Neuronal stem cell (in vitro differentiated cells): ENCODE measurements at regions not wholly inside any gene's neighbourhood (a gene's known extent, or its start where the extent isn't known, plus 50 kb on each side); places are given as distances from the start of the nearest gene placed in this dataset.
"Not testable (repeated sequence)": the region's sequence is repeated elsewhere in the genome, so short reads cannot be mapped to it uniquely, and the experiment has no call there.

Source experiments
- DNase-seq: peaks from one replicate; pipeline ENCODE4 v3.0.0-alpha.2; 2013; ENCODE audit warnings: low spot score
- H2AFZ ChIP-seq: one replicate; pipeline ENCODE4 v1.6.1; 2013; ENCODE audit warnings: mild to moderate bottlenecking, low read length, inconsistent platforms
- H2AK5ac ChIP-seq: 2 replicates; pipeline ENCODE4 v1.6.1; 2013; ENCODE audit warnings: low read depth, mild to moderate bottlenecking, inconsistent platforms, low read length, moderate library complexity, mixed read lengths
- H2BK120ac ChIP-seq: 2 replicates; pipeline ENCODE4 v1.6.1; 2013; ENCODE audit warnings: low read depth, mild to moderate bottlenecking, inconsistent platforms, low read length, moderate library complexity, mixed read lengths
- H2BK12ac ChIP-seq: one replicate; pipeline ENCODE4 v1.6.1; 2013; ENCODE audit warnings: low read length, inconsistent platforms
- H2BK15ac ChIP-seq: 2 replicates; pipeline ENCODE4 v1.6.1; 2013; ENCODE audit warnings: mild to moderate bottlenecking, low read length, inconsistent platforms, mixed read lengths
- H2BK5ac ChIP-seq: one replicate; pipeline ENCODE4 v1.6.1; 2013; ENCODE audit warnings: inconsistent platforms, mild to moderate bottlenecking, low read length, moderate library complexity
- H3K14ac ChIP-seq: one replicate; pipeline ENCODE4 v1.6.1; 2013; ENCODE audit warnings: low read length, inconsistent platforms
- H3K18ac ChIP-seq: 2 replicates; pipeline ENCODE4 v1.6.1; 2013; ENCODE audit warnings: low read length, inconsistent platforms
- H3K23ac ChIP-seq: 2 replicates; pipeline ENCODE4 v1.6.1; 2013; ENCODE audit warnings: low read depth, mild to moderate bottlenecking, mixed read lengths, low read length, inconsistent platforms; ENCODE audit not compliant: poor library complexity
- H3K27ac ChIP-seq: replicated peaks from 3 replicates; pipeline ENCODE4 v1.5.1; 2013; ENCODE audit warnings: low read length, inconsistent platforms
- H3K27me3 ChIP-seq, 3 experiments: 2 replicates each; pipeline ENCODE4 v1.6.1; 2013; ENCODE audit warnings: low read length in 3 of 3, mild to moderate bottlenecking in 2 of 3, inconsistent platforms in 1 of 3, low read depth in 1 of 3, mixed read lengths in 1 of 3, moderate library complexity in 1 of 3; ENCODE audit not compliant: control insufficient read depth in 3 of 3, insufficient read depth in 3 of 3
- H3K36me3 ChIP-seq, 2 donors: replicated peaks in 1 of 2; 2 replicates each; pipeline ENCODE4 v1.6.1; 2013; ENCODE audit warnings: low read length in 2 of 2; ENCODE audit not compliant: control insufficient read depth in 2 of 2, insufficient read depth in 2 of 2
- H3K4ac ChIP-seq: 2 replicates; pipeline ENCODE4 v1.6.1; 2013; ENCODE audit warnings: inconsistent platforms, mild to moderate bottlenecking, low read length, moderate library complexity
- H3K4me1 ChIP-seq, 2 donors: 1 replicate in 1 of 2; 2 replicates in 1 of 2; pipeline ENCODE4 v1.6.1; 2013; ENCODE audit warnings: low read length in 2 of 2, low read depth in 1 of 2; ENCODE audit not compliant: control insufficient read depth in 2 of 2, insufficient read depth in 1 of 2
- H3K4me2 ChIP-seq: one replicate; pipeline ENCODE4 v1.6.1; 2013; ENCODE audit warnings: mild to moderate bottlenecking, low read length, inconsistent platforms; ENCODE audit not compliant: insufficient read depth, poor library complexity, severe bottlenecking
- H3K4me3 ChIP-seq, 2 donors: 2 replicates each; pipeline ENCODE4 v1.5.1; 2013; ENCODE audit warnings: low read length in 2 of 2, mild to moderate bottlenecking in 2 of 2, inconsistent platforms in 1 of 2, moderate library complexity in 1 of 2
- H3K79me1 ChIP-seq: one replicate; pipeline ENCODE4 v1.6.1; 2013; ENCODE audit warnings: low read depth, mild to moderate bottlenecking, inconsistent platforms, low read length, moderate library complexity
- H3K9ac ChIP-seq: one replicate; pipeline ENCODE4 v1.6.1; 2013; ENCODE audit warnings: mild to moderate bottlenecking, low read depth, low read length, inconsistent platforms; ENCODE audit not compliant: poor library complexity
- H3K9me3 ChIP-seq, 2 donors: replicated peaks in 1 of 2; 2 replicates each; pipeline versions ENCODE3 to v1.6.1; 2013; ENCODE audit warnings: low read length in 2 of 2, mild to moderate bottlenecking in 2 of 2, inconsistent platforms in 1 of 2, low read depth in 1 of 2, mixed read lengths in 1 of 2, moderate library complexity in 1 of 2; ENCODE audit not compliant: control insufficient read depth in 2 of 2, insufficient read depth in 1 of 2
- H4K8ac ChIP-seq: one replicate; pipeline ENCODE4 v1.6.1; 2013; ENCODE audit warnings: low read depth, mild to moderate bottlenecking, inconsistent platforms, low read length, moderate library complexity
- H4K91ac ChIP-seq: one replicate; pipeline ENCODE4 v1.6.1; 2013; ENCODE audit warnings: low read length, low read depth, mild to moderate bottlenecking, inconsistent platforms; ENCODE audit not compliant: poor library complexity
- WGBS, 2 donors: extraction: QIAGEN DNeasy Blood & Tissue Kit; methylation state at CpG; one replicate each; pipeline ENCODE4 v1.1.7; 2013; ENCODE audit warnings: missing lambda C conversion rate in 2 of 2, mixed read lengths in 1 of 2; ENCODE audit not compliant: insufficient read length in 2 of 2, insufficient replicate concordance in 1 of 2; ENCODE audit errors: extremely low coverage in 2 of 2; 5-methylcytosine and 5-hydroxymethylcytosine counted together

GRCh38 chr12:116670859-116671258, 67.0 kb downstream of the SPRING1 start:
- Histone ChIP-seq H3K4me2 (no peak overlapping the region), H2BK120ac (no peak overlapping the region), H3K23ac (no peak overlapping the region), H3K4ac (no peak overlapping the region), H3K79me1 (no peaks in the 10 kb centered on the region), H2BK5ac (no peak overlapping the region), H2AFZ (no peak overlapping the region), H3K27ac (no peak overlapping the region), H3K36me3 (no peaks in the 10 kb centered on the region), H3K4me1 (peaks cover 4 to 6% of the 10 kb centered on the region in 2 donors), H2BK12ac (no peak overlapping the region), H2BK15ac (no peak overlapping the region), H2AK5ac (no peak overlapping the region), H3K9me3 (no peaks in the 10 kb centered on the region), H3K9ac (no peak overlapping the region), H3K27me3 (peaks cover 0 to under 1% (median 0%) of the 10 kb centered on the region in 3 experiments), H4K91ac (no peak overlapping the region), H3K14ac (no peak overlapping the region), H4K8ac (no peak overlapping the region), H3K4me3 (no peak overlapping the region), H3K18ac (no peak overlapping the region)
- DNase-seq, result no peak

- Histone ChIP-seq H3K4me3 (no peak overlapping the region), H3K14ac (no peak overlapping the region), H2BK12ac (no peak overlapping the region), H4K8ac (no peak overlapping the region), H3K18ac (no peak overlapping the region), H2BK120ac (no peak overlapping the region), H3K4me2 (no peak overlapping the region), H3K9me3 (no peaks in the 10 kb centered on the region), H2AK5ac (no peak overlapping the region), H3K27me3 (peaks cover 0 to 22% (median 0%) of the 10 kb centered on the region in 3 experiments), H3K36me3 (no peaks in the 10 kb centered on the region), H2BK5ac (no peak overlapping the region), H2AFZ (no peak overlapping the region), H3K23ac (no peak overlapping the region), H3K4me1 (peaks cover 4 to 5% of the 10 kb centered on the region in 2 donors), H4K91ac (no peak overlapping the region), H3K27ac (no peak overlapping the region), H3K9ac (no peak overlapping the region), H3K79me1 (no peaks in the 10 kb centered on the region), H2BK15ac (no peak overlapping the region), H3K4ac (no peak overlapping the region)
- no peak for DNase-seq
- no CpG with 5 or more reads among the region's 10 CpGs for WGBS, 2 donors
These were observed 70.1 kb downstream of the SPRING1 start for GRCh38 chr12:116667752-116668151.

GRCh38 chr12:116666829-116667228, 71.0 kb downstream of the SPRING1 start:
- not testable (repeated sequence) for H2BK12ac ChIP-seq, H4K91ac ChIP-seq, H2BK5ac ChIP-seq, H4K8ac ChIP-seq, H2AK5ac ChIP-seq, H3K23ac ChIP-seq, H3K18ac ChIP-seq, H2BK120ac ChIP-seq, H3K9me3 ChIP-seq, H3K4me1 ChIP-seq, H3K27ac ChIP-seq, H2AFZ ChIP-seq, H3K14ac ChIP-seq, H3K36me3 ChIP-seq, H3K79me1 ChIP-seq, H3K4ac ChIP-seq, DNase-seq, H3K9ac ChIP-seq, H2BK15ac ChIP-seq, H3K4me2 ChIP-seq, H3K4me3 ChIP-seq
- H3K27me3 ChIP-seq, result peaks cover 0 to 22% (median 0%) of the 10 kb centered on the region in 3 experiments
- no CpG with 5 or more reads among the region's 8 CpGs for WGBS, 2 donors

GRCh38 chr12:116666305-116666673, 71.6 kb downstream of the SPRING1 start:
- Histone ChIP-seq H3K4ac (no peak overlapping the region), H3K9me3 (no peaks in the 10 kb centered on the region), H4K91ac (no peak overlapping the region), H3K4me3 (no peak overlapping the region), H2BK12ac (no peak overlapping the region), H4K8ac (no peak overlapping the region), H3K36me3 (no peaks in the 10 kb centered on the region), H3K4me2 (no peak overlapping the region), H2AK5ac (no peak overlapping the region), H3K79me1 (no peaks in the 10 kb centered on the region), H3K9ac (no peak overlapping the region), H2BK15ac (no peak overlapping the region), H3K27ac (no peak overlapping the region), H2BK5ac (no peak overlapping the region), H3K18ac (no peak overlapping the region), H2AFZ (no peak overlapping the region), H3K14ac (no peak overlapping the region), H3K4me1 (peaks cover 8% of the 10 kb centered on the region in 2 donors), H2BK120ac (no peak overlapping the region), H3K23ac (no peak overlapping the region), H3K27me3 (peaks cover 0 to 22% (median 0%) of the 10 kb centered on the region in 3 experiments)
- WGBS, 2 donors, result no CpG with 5 or more reads among the region's 10 CpGs
- no peak for DNase-seq
